ENCODE measurements at regions not wholly inside any gene's neighbourhood (a gene's known extent, or its start where the extent isn't known, plus 50 kb on each side); places are given as distances from the start of the nearest gene placed in this dataset.

GRCh38 chr7:142500366-142500765, 242.5 kb upstream of the PRSS58 start:
- no peak overlapping the region for H3K4me3 Mint-ChIP-seq
- TF ChIP-seq GTF2I (CRISPR knock-in tag; conservative IDR thresholded peaks at IDR 0.05) (no peak), PRDM15 (CRISPR knock-in tag; IDR thresholded peaks at IDR 0.05) (no peak), HMGA2 (CRISPR knock-in tag; IDR thresholded peaks at IDR 0.05) (no peak), NFATC4 (CRISPR knock-in tag; IDR thresholded peaks at IDR 0.05) (no peak), KAT7 (CRISPR knock-in tag; IDR thresholded peaks at IDR 0.05; ENCODE audit: borderline replicate concordance) (no peak), GABPB1 (CRISPR knock-in tag; IDR thresholded peaks at IDR 0.05) (no peak), ZNF396 (CRISPR knock-in tag; IDR thresholded peaks at IDR 0.05; ENCODE audit: borderline replicate concordance) (no peak), ARID4B (CRISPR knock-in tag; IDR thresholded peaks at IDR 0.05; ENCODE audit: borderline replicate concordance) (no peak), USF2 (CRISPR knock-in tag; IDR thresholded peaks at IDR 0.05) (no peak), AFF4 (CRISPR knock-in tag; IDR thresholded peaks at IDR 0.05; ENCODE audit: borderline replicate concordance) (no peak), PREB (CRISPR knock-in tag; IDR thresholded peaks at IDR 0.05; ENCODE audit: borderline replicate concordance) (no peak), STAT6 (CRISPR knock-in tag; conservative IDR thresholded peaks at IDR 0.05; ENCODE audit: low read depth) (no peak), ZNF423 (CRISPR knock-in tag; IDR thresholded peaks at IDR 0.05) (no peak)
- peaks cover 12% of the 10 kb centered on the region for H3K27me3 Mint-ChIP-seq (ENCODE audit: low read depth)
- DNase-seq (ENCODE audit: low spot score) (no peak), ATAC-seq (no peak)
- ChIA-PET CTCF (interaction anchor here (0.9 to 7.0 kb wide), 17 partner anchors 10 to 199 kb away, joined by 3 to 50 read pairs (median 4); no protein-coding TSS in a partner anchor), POLR2A (no interaction called here)
- no peak overlapping the region for H3K27ac Mint-ChIP-seq
- H3K4me1 Mint-ChIP-seq = no peaks in the 10 kb centered on the region
- H3K9me3 Mint-ChIP-seq = no peaks in the 10 kb centered on the region
- H3K36me3 Mint-ChIP-seq = no peaks in the 10 kb centered on the region
